SK-N-MC (cell line): ENCODE measurements at regions not wholly inside any gene's neighbourhood (a gene's known extent, or its start where the extent isn't known, plus 50 kb on each side); places are given as distances from the start of the nearest gene placed in this dataset.

Experiments
- EZH2 ChIP-seq: fragments of 200-600 bp; sonication (generic); IDR thresholded peaks from one replicate; pipeline ENCODE4 v1.6.1; 2017; ENCODE audit warnings: antibody characterized with exemption
- FOXP2 ChIP-seq: optimal IDR thresholded peaks from 2 replicates; pipeline ENCODE3; 2011; ENCODE audit warnings: mild to moderate bottlenecking, moderate library complexity; ENCODE audit not compliant: insufficient read depth; ENCODE audit errors: extremely low read length, control extremely low read depth
- POLR2AphosphoS5 ChIP-seq: IDR thresholded peaks from 2 replicates; pipeline ENCODE4 v1.6.1; 2012; ENCODE audit warnings: mild to moderate bottlenecking, low read depth, low read length, borderline replicate concordance

DNA sequence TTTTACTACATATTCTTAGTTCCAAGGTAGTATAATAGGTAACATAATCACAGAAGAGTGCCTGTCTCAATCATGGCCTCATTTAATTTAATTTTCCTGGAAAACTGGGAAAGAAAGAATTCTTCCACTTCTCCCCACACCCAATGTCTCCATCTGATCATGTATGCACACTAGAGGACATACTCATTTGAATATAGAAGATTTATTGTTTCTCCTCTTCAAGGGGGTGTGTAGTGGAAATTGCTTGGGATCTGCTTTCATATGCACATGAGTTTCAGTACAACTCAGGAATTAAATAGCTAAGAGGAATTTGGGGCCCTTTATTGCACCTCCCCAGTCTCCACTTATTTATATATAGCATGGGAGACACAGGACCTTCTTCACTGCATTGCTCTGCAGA, 285.1 kb downstream of the SH3GL2 start:
- TF ChIP-seq EZH2 (no peak), POLR2AphosphoS5 (no peak), FOXP2 (no peak)
